NCI-H1048 (cell line): ENCODE measurements at regions not wholly inside any gene's neighbourhood (a gene's known extent, or its start where the extent isn't known, plus 50 kb on each side); places are given as distances from the start of the nearest gene placed in this dataset.

Source experiments
- DNase-seq: peaks from one replicate; lab custom pipeline; 2025; lab: John Stamatoyannopoulos, UW

DNA sequence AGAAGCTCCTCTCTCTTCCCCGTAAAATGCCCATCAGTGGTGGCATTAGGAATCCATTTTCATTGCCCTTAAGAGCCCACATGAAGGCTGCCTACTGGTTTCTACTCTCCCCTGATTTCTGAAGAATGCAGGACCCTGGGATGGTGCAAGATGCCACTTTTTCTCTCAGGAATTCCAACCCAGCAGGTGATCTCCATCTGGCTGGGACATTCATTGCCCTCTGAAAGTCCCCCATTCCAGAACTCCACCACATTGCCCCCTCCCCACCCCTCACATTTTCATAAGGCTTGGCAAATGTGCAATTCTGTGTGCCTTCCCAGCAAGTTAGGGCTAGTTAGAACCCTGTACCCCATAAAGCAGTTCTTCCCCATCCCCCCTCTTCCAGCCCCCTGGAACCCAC is 88.0 kb downstream of the BANF2 start:
- no peak for DNase-seq

DNA sequence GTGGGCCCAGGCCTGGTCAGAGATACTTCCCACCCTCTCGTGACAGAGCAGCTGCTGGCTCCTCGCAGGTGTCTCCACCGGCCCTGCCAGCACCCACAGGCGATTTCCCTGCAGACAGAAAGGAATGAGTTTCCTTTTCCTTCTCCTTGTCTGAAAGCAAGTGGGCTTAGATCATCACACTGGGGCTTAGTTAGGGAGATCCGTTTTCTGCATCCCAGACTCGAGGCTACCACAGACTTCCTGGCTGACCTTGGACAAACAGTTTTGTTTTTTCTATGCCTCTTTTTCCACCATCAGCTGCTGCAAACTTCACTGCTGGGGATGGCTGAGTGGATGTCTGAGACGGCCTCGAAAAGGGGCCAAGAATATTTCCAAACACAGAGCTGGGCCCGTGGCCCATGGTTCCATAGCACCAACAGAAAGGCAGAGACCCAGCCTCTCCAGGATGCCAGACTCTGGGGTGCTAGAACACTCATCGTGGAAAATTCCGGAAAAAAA is 86.5 kb downstream of the BANF2 start:
- DNase-seq = no peak
